Endothelial cell of umbilical vein (primary cell): ENCODE measurements at regions not wholly inside any gene's neighbourhood (a gene's known extent, or its start where the extent isn't known, plus 50 kb on each side); places are given as distances from the start of the nearest gene placed in this dataset.

ENCODE experiments used
- BruUV-seq: library from RNA; stranded (reverse); fragments of 400-500 nt; replicated peaks from 2 replicates; lab custom pipeline; 2021; lab: Mats Ljungman, UMichigan
- CTCF ChIA-PET: fragments of 300-600, 350-600 bp; sonication (Branson Sonifier 250); formaldehyde crosslinking; loops from one replicate; lab custom pipeline; 2021; ENCODE audit warnings: antibody characterized with exemption, inconsistent platforms; lab: Charles Lee
- POLR2A ChIA-PET: fragments of 300-600, 350-600 bp; sonication (Branson Sonifier 250); formaldehyde crosslinking; loops from one replicate; lab custom pipeline; 2021; ENCODE audit warnings: antibody characterized with exemption, inconsistent platforms; lab: Charles Lee
- DNase-seq: peaks from one replicate; pipeline ENCODE4 v3.0.0-alpha.2; 2011; ENCODE audit warnings: low read depth, low spot score
- FAIRE-seq: peaks from 2 replicates; lab custom pipeline; 2011; peaks lifted over from hg19 to GRCh38; lab: Jason Lieb, UNC
- H2AFZ ChIP-seq: 2 replicates; pipeline ENCODE4 v1.6.0; 2012; ENCODE audit warnings: low read depth, low read length, control low read depth, inconsistent platforms
- H3K27ac ChIP-seq: 2 replicates; pipeline ENCODE4 v1.5.1; 2011; ENCODE audit warnings: low read depth, mild to moderate bottlenecking, control low read depth, low read length, moderate library complexity; ENCODE audit not compliant: insufficient read depth
- H3K27me3 ChIP-seq, 2 experiments: 2 replicates each; pipeline versions ENCODE4 v1.6.0 to v1.6.1; 2011; ENCODE audit warnings: low read length in 2 of 2, mixed read lengths in 1 of 2; ENCODE audit not compliant: control insufficient read depth in 2 of 2, insufficient read depth in 2 of 2
- H3K36me3 ChIP-seq, 2 experiments: 2 replicates in 1 of 2; 3 replicates in 1 of 2; pipeline ENCODE4 v1.5.1; 2011; ENCODE audit warnings: low read length in 2 of 2, mild to moderate bottlenecking in 1 of 2, moderate library complexity in 1 of 2; ENCODE audit not compliant: control insufficient read depth in 2 of 2, insufficient read depth in 2 of 2; ENCODE audit errors: extremely low read depth in 1 of 2
- H3K4me1 ChIP-seq: 3 replicates; pipeline ENCODE4 v1.5.1; 2011; ENCODE audit warnings: mild to moderate bottlenecking, low read length; ENCODE audit not compliant: control insufficient read depth, insufficient read depth; ENCODE audit errors: extremely low read depth
- H3K4me2 ChIP-seq: 2 replicates; pipeline ENCODE4 v1.6.1; 2011; ENCODE audit warnings: low read length, control low read depth, mixed read lengths; ENCODE audit not compliant: insufficient read depth
- H3K4me3 ChIP-seq, 3 experiments: fragments of 200-600 bp in 1 of 3; sonication (generic), shearing (Covaris generic) in 1 of 3; replicated peaks in 1 of 3; 2 replicates each; pipeline ENCODE4 v1.5.1; 2011 to 2016; ENCODE audit warnings: control low read depth in 3 of 3, low read length in 3 of 3, mild to moderate bottlenecking in 2 of 3, inconsistent platforms in 1 of 3, low read depth in 1 of 3, moderate library complexity in 1 of 3; ENCODE audit not compliant: insufficient read depth in 1 of 3
- H3K79me2 ChIP-seq: 2 replicates; pipeline ENCODE4 v1.6.0; 2012; ENCODE audit warnings: low read length, inconsistent platforms; ENCODE audit not compliant: control insufficient read depth, insufficient read depth
- H3K9ac ChIP-seq: replicated peaks from 2 replicates; pipeline ENCODE3; 2011; ENCODE audit warnings: low read length, control low read depth; ENCODE audit not compliant: insufficient read depth; ENCODE audit errors: extremely low read depth
- H3K9me1 ChIP-seq: replicated peaks from 3 replicates; pipeline ENCODE4 v1.6.0; 2011; ENCODE audit warnings: mild to moderate bottlenecking, low read length; ENCODE audit not compliant: control insufficient read depth, insufficient read depth; ENCODE audit errors: extremely low read depth
- H3K9me3 ChIP-seq: replicated peaks from 2 replicates; pipeline ENCODE4 v1.5.1; 2012; ENCODE audit warnings: low read length, inconsistent platforms; ENCODE audit not compliant: control insufficient read depth, insufficient read depth
- H4K20me1 ChIP-seq: replicated peaks from 2 replicates; pipeline ENCODE3; 2011; ENCODE audit warnings: mild to moderate bottlenecking, low read length; ENCODE audit not compliant: control insufficient read depth, insufficient read depth; ENCODE audit errors: extremely low read depth
- EZH2 ChIP-seq: IDR thresholded peaks from 2 replicates; pipeline ENCODE4 v1.6.1; 2012; ENCODE audit warnings: borderline replicate concordance, low read depth, mild to moderate bottlenecking, moderate library complexity, low read length, inconsistent platforms; ENCODE audit not compliant: severe bottlenecking
- FOS ChIP-seq: IDR thresholded peaks from 2 replicates; pipeline ENCODE4 v1.6.1; 2011; ENCODE audit warnings: mild to moderate bottlenecking, low read length, moderate library complexity, borderline replicate concordance; ENCODE audit not compliant: insufficient read depth
- GATA2 ChIP-seq: IDR thresholded peaks from 2 replicates; pipeline ENCODE4 v1.7.0; 2011; ENCODE audit warnings: low read depth, mild to moderate bottlenecking, moderate library complexity, mixed read lengths, low read length; ENCODE audit not compliant: insufficient read length, insufficient read depth
- JUN ChIP-seq: IDR thresholded peaks from 2 replicates; pipeline ENCODE4 v1.6.1; 2011; ENCODE audit warnings: borderline replicate concordance, low read depth; ENCODE audit not compliant: insufficient read length, insufficient read depth
- MYC ChIP-seq: IDR thresholded peaks from one replicate; pipeline ENCODE4 v1.6.1; 2011; ENCODE audit warnings: mild to moderate bottlenecking, low read depth, low read length
- POLR2A ChIP-seq: IDR thresholded peaks from 2 replicates; pipeline ENCODE4 v1.6.1; 2012; ENCODE audit warnings: low read depth, mild to moderate bottlenecking, control low read depth, low read length
- POLR2AphosphoS5 ChIP-seq: IDR thresholded peaks from 2 replicates; pipeline ENCODE4 v1.6.1; 2012; ENCODE audit warnings: low read depth, mild to moderate bottlenecking, control low read depth, low read length, moderate library complexity; ENCODE audit not compliant: insufficient read depth
- dilution Hi-C: fragments of 300-500 bp; cut with MboI; formaldehyde crosslinking; loops from one replicate; pipeline ENCODE4 v1.15.0; 2019; ENCODE audit warnings: low sequenced_read_pairs; ENCODE audit not compliant: extremely low pct_ligation_motif_present
- intact Hi-C: fragments of 100-400 bp; cut with micrococcal nuclease; formaldehyde crosslinking; loops from one replicate; pipeline ENCODE4 v1.10.0; 2022
- TF ChIP-seq, protein P1 (sequence below), 2 donors: IDR thresholded peaks; 1 replicate in 1 of 2; 2 replicates in 1 of 2; pipeline ENCODE4 v1.5.1; 2011; ENCODE audit warnings: low read length in 2 of 2, mild to moderate bottlenecking in 2 of 2, moderate library complexity in 2 of 2, control low read depth in 1 of 2, inconsistent platforms in 1 of 2, low read depth in 1 of 2; ENCODE audit not compliant: insufficient read depth in 1 of 2; ENCODE audit errors: extremely low read depth in 1 of 2
- TF ChIP-seq, protein P2 (sequence below): IDR thresholded peaks from 2 replicates; pipeline ENCODE4 v1.6.1; 2011; ENCODE audit not compliant: insufficient read depth, insufficient read length

DNA sequence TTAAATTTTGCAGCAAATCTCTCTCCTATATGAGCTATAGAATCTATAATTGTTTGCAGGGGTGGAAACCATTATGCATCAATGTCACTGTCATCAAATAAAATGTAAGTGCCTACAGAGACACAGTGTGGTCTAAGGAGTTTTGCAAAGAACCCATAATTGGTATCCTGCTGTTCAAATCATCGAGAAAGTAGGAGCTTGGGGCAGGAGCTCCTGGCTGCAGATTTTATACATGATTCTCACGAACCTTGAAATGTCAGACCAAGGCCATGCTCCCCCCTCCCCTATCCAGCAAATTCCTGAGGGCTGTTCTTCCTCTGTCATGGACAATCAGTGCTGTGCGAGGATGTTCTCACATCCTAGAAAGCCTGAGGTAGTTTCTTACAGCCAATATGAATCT, 119.5 kb upstream of the CYRIA start:
- Histone ChIP-seq H3K9me1 (no peaks in the 10 kb centered on the region), H3K4me2 (no peak overlapping the region), H4K20me1 (no peaks in the 10 kb centered on the region), H3K79me2 (no peaks in the 10 kb centered on the region), H3K36me3 (no peaks in the 10 kb centered on the region), H3K9ac (no peak overlapping the region), H2AFZ (no peak overlapping the region), H3K27ac (no peak overlapping the region), H3K27me3 (no peaks in the 10 kb centered on the region), H3K4me1 (no peaks in the 10 kb centered on the region), H3K4me3 (no peak overlapping the region), H3K9me3 (no peaks in the 10 kb centered on the region)
- CTCF ChIA-PET = no interaction called here
- DNase-seq (no peak), FAIRE-seq (no peak)
- intact Hi-C loops (no loop called here), dilution Hi-C loops (no loop called here)
- TF ChIP-seq FOS (no peak), GATA2 (no peak), MYC (no peak), JUN (no peak), EZH2 (no peak), POLR2AphosphoS5 (no peak), POLR2A (no peak)
- TF ChIP-seq, protein P1, sequence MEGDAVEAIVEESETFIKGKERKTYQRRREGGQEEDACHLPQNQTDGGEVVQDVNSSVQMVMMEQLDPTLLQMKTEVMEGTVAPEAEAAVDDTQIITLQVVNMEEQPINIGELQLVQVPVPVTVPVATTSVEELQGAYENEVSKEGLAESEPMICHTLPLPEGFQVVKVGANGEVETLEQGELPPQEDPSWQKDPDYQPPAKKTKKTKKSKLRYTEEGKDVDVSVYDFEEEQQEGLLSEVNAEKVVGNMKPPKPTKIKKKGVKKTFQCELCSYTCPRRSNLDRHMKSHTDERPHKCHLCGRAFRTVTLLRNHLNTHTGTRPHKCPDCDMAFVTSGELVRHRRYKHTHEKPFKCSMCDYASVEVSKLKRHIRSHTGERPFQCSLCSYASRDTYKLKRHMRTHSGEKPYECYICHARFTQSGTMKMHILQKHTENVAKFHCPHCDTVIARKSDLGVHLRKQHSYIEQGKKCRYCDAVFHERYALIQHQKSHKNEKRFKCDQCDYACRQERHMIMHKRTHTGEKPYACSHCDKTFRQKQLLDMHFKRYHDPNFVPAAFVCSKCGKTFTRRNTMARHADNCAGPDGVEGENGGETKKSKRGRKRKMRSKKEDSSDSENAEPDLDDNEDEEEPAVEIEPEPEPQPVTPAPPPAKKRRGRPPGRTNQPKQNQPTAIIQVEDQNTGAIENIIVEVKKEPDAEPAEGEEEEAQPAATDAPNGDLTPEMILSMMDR (IDR thresholded peaks at IDR 0.05; ENCODE audit: extremely low read depth in 1 of 2, insufficient read depth in 1 of 2, low read depth in 1 of 2, low read length in 2 of 2) = no peak
- TF ChIP-seq, protein P2, sequence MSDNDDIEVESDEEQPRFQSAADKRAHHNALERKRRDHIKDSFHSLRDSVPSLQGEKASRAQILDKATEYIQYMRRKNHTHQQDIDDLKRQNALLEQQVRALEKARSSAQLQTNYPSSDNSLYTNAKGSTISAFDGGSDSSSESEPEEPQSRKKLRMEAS = no peak
- BruUV-seq = no TSS peak
- POLR2A ChIA-PET = no interaction called here
